Activated gamma-delta T cell treated with anti-CD3 and anti-CD28 coated beads, Interleukin-2, amount 50 U/mL, for 16 hours (primary cell): ENCODE measurements at regions not wholly inside any gene's neighbourhood (a gene's known extent, or its start where the extent isn't known, plus 50 kb on each side); places are given as distances from the start of the nearest gene placed in this dataset.

Experiments
- DNase-seq: peaks from one replicate; pipeline ENCODE4 v3.0.0-alpha.2; 2020; ENCODE audit warnings: low read depth

DNA sequence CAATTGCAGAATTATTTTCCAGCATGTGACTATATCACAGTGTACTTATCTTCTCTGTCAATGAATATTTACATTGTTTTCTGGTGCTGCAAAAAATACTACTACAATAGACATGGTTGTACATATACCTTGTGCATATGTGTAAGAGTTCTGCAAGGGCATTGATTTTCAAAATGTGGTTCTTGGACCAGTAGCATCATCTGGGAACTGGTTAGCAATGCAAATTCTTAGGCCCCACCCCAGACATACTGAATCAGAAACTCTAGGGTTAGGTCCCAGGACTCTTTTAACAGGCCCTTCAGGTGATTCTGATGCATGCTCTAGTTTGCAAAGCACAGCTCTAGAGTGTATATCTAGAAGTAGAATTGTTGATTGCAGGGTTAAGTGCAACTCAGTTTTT is 292.3 kb downstream of the ZNF621 start:
- no peak for DNase-seq

GRCh38 chr3:40821315-40821714 is 296.6 kb downstream of the ZNF621 start:
- no peak for DNase-seq

DNA sequence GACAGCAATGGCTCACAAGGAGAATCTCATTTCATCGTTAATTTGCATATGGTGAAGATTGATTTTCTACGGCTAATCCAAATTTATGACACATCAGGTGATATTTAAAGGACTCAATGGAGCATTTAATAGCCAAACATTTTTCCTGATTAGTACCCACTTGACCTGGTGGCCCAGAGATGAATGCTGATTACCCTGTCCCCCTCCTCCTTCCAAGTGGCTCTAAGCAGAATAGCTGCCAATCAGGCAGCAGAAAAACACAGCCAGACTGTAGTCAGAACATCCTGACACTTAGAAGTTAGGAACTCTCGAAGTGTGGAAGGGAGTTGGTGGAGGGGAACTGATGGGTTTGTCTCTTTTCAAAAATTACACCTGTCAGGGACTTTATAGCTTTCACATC is 302.5 kb downstream of the ZNF621 start:
- no peak for DNase-seq

- DNase-seq, result no peak
These were observed 303.4 kb downstream of the ZNF621 start for GRCh38 chr3:40827942-40828688.

DNA sequence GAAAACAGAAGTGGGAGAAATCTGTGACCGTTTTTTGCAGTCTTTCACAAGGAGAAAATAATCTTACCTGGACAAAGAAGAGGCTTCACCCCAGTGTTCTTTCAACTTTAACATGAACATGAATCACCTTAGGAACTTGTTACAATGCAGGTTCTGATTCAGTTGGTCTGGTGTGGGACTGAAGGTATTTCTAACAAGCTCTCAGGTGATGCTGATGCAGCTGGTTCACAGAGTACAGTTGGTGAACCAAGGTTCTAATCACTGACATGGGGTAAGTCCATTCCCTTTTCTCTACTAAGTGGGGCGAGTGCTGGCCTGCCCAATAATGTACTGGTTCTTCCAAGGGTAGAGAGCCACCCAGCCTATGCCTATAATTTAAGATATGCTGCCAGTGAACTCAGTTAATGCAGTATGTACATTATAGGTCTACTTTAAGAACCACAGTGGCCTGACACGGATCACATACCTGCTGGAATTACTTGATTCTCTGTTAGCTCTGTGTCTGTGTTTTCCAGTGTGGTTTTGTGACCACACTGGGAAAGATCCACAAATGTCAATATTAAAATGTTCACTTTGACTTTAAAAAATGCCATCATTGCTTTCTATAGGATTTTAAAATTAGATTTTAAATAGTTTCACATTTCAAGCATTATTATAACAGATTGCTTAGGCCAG is 304.1 kb downstream of the ZNF621 start:
- DNase-seq, result no peak

GRCh38 chr3:40829876-40830275 is 305.1 kb downstream of the ZNF621 start:
- no peak for DNase-seq

- no peak for DNase-seq
These were observed 312.5 kb downstream of the ZNF621 start for GRCh38 chr3:40837300-40837699.

- DNase-seq, result no peak
These were observed 316.4 kb downstream of the ZNF621 start for GRCh38 chr3:40841131-40841530.

GRCh38 chr3:40841570-40842109 is 316.9 kb downstream of the ZNF621 start:
- no peak for DNase-seq

GRCh38 chr3:40842714-40843113 is 318.0 kb downstream of the ZNF621 start:
- DNase-seq, result no peak

GRCh38 chr3:40843208-40843624 is 318.5 kb downstream of the ZNF621 start:
- DNase-seq, result no peak

GRCh38 chr3:40843851-40844548 is 319.2 kb downstream of the ZNF621 start:
- DNase-seq, result no peak

GRCh38 chr3:40844896-40845295 is 320.1 kb downstream of the ZNF621 start:
- no peak for DNase-seq

DNA sequence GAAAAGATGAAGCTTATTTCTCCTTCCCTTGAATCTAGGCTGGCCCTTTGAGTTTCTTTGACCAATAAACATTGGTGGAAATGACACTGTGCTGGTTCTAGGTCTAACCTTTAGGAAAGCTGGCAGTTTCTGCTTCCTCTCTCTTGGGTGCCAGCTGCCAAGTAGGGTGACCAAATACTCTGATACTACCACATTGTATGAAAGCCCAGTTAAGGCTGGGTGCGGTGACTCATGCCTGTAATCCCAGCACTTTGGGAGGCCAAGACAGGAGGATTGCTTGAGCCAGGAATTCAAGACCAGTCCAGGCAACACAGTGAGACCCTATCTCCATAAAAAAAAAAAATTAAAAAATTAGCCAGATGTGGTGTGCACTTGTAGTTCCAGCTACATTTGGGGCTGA is 320.7 kb downstream of the ZNF621 start:
- DNase-seq, result no peak

DNA sequence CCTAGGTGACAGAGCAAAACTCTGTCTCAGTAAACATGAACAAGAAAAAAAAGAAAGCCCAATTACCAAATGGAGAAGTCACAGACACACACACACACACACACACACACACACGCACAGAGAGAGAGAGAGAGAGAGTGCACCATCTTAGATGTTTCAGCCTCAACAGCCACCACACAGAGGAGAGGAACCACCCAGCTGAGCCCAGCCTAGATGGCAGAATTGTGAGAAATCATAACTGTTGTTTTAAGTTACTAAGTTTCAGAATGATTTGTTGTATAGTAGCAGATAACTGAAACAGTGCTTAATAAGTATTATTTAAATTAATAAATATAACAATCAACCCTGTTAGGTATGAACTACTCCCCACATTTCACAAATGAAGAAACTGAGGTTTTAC is 321.2 kb downstream of the ZNF621 start:
- DNase-seq, result no peak

- no peak for DNase-seq
These were observed 321.7 kb downstream of the ZNF621 start for GRCh38 chr3:40846451-40846850.

GRCh38 chr3:40847551-40847992 is 322.8 kb downstream of the ZNF621 start:
- DNase-seq, result no peak

DNA sequence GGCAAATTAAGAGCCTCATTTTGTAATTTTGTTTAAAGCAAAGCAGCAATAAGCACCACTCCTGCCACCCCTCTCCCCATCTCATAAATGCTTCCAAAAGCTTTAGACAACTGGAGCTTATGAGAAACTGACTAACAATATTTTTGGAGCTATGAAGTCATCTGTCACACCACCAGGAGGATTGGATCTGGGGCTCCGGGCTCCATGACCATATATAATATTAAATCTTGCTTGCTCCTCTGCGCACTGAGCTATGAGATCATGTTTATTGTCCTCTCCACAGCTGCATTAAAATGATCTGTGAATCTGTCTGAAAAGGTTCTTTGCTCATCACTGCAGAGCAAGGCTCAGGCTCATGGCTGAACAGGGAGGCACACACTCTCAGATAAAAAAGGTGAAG is 323.7 kb downstream of the ZNF621 start:
- no peak for DNase-seq

DNA sequence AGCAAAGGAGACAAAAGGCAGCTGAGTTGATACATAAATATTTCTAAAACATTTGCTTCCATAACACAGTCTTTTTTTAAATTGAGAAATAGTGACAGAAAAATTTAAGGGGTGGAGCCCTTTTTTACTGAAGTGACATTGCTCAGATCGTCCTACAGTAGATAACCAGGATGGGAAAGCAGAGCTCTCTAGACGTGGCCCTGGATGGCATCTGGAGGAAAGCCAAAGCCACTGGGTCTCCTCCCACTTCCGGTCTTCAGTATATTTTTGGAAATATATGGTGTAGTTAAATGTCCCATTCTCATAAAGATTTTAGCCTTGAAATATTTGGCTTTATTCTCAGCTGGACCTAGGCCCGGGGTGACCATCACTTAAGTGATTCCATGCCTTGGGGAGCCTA is 326.1 kb downstream of the ZNF621 start:
- no peak for DNase-seq

DNA sequence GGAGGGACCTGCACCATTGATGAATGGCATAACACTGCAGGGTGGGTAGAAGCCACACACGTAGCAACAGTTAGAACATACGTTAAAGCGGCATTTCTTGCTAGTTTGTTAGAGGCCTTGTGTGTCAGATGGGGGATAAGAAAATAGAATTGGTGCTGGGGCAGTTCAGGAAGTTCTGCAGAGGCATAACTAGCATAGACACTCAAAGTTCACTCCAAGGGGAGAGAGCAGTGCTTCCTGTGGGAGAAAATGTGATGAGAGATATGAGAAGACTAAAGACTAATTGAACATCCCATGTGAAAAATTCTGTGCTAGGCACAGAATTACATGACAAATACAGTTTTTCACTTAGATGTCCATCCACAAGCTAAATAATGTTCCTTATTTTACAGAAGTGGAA is 327.1 kb downstream of the ZNF621 start:
- no peak for DNase-seq

GRCh38 chr3:40852712-40853111 is 328.0 kb downstream of the ZNF621 start:
- no peak for DNase-seq

GRCh38 chr3:40853474-40853873 is 328.7 kb downstream of the ZNF621 start:
- no peak for DNase-seq

DNA sequence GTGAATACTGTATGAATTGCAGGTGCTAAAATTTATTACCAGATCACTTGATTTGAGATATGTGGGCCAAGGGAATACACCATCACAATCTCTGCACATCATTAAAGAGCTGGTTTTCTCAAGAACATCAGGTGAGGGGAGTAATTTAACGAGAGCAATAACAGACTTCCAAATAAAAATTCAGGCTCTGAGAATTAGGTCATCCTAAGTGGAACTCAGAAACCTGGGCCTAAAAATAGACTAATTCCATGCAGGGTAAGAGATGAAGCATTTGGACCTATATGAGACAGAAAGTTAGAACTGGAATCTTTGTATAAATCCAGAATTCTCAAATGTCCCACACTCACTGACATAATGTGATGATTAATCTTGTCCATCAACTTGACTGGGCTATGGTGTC is 331.1 kb downstream of the ZNF621 start:
- DNase-seq, result no peak
